B cell (primary cell): ENCODE measurements at regions not wholly inside any gene's neighbourhood (a gene's known extent, or its start where the extent isn't known, plus 50 kb on each side); places are given as distances from the start of the nearest gene placed in this dataset.

ENCODE experiments used
- ATAC-seq: fragments of 200-7000 bp; cut with Tn5 transposase; one replicate; pipeline ENCODE4 v1.10.0; 2021; ENCODE audit warnings: low read depth, mild to moderate bottlenecking, moderate number of reproducible peaks, moderate library complexity
- CTCF ChIA-PET: fragments of 350-600 bp; sonication (Branson Sonifier 250); formaldehyde crosslinking; loops from one replicate; lab custom pipeline; 2021; ENCODE audit warnings: antibody characterized with exemption, inconsistent platforms; lab: Charles Lee
- POLR2A ChIA-PET: fragments of 350-600 bp; sonication (Branson Sonifier 250); formaldehyde crosslinking; loops from one replicate; lab custom pipeline; 2021; ENCODE audit warnings: antibody characterized with exemption; lab: Charles Lee
- DNase-seq: peaks from one replicate; pipeline ENCODE4 v3.0.0; 2013
- H2AFZ ChIP-seq: 2 replicates; pipeline ENCODE4 v1.6.1; 2012; ENCODE audit warnings: mild to moderate bottlenecking, low read depth, low read length; ENCODE audit not compliant: insufficient read depth, poor library complexity, severe bottlenecking
- H3K27ac ChIP-seq, 2 donors: 1 replicate in 1 of 2; 2 replicates in 1 of 2; pipeline ENCODE4 v1.5.1; 2012 to 2013; ENCODE audit warnings: low read length in 2 of 2, mild to moderate bottlenecking in 2 of 2, moderate library complexity in 1 of 2
- H3K27me3 ChIP-seq, 4 experiments: fragments of 200-600 bp in 1 of 4; sonication (generic) in 1 of 4; replicated peaks in 1 of 4; 1 replicate in 2 of 4; 2 replicates in 2 of 4; pipeline versions ENCODE4 v1.6.1 to v1.7.0; 2013 to 2016; ENCODE audit warnings: low read length in 3 of 4, mild to moderate bottlenecking in 2 of 4, mixed read lengths in 1 of 4, moderate library complexity in 1 of 4; ENCODE audit not compliant: insufficient read depth in 4 of 4, control insufficient read depth in 3 of 4; ENCODE audit errors: control extremely low read depth in 1 of 4
- H3K36me3 ChIP-seq, 2 experiments: replicated peaks in 1 of 2; 1 replicate in 1 of 2; 2 replicates in 1 of 2; pipeline versions ENCODE4 v1.6.1 to v1.7.1; 2013; ENCODE audit warnings: low read length in 1 of 2; ENCODE audit not compliant: insufficient read depth in 2 of 2, control insufficient read depth in 1 of 2; ENCODE audit errors: control extremely low read depth in 1 of 2, extremely low read depth in 1 of 2
- H3K4me1 ChIP-seq, 2 donors: fragments of 200-600 bp in 1 of 2; sonication (generic) in 1 of 2; 1 replicate in 1 of 2; 2 replicates in 1 of 2; pipeline versions ENCODE4 v1.5.1 to v1.6.1; 2013 to 2017; ENCODE audit warnings: low read length in 2 of 2; ENCODE audit not compliant: control insufficient read depth in 2 of 2, insufficient read depth in 2 of 2
- H3K4me2 ChIP-seq: replicated peaks from 2 replicates; pipeline ENCODE3; 2012; ENCODE audit warnings: mild to moderate bottlenecking, low read depth, low read length; ENCODE audit not compliant: poor library complexity, severe bottlenecking
- H3K4me3 ChIP-seq, 5 experiments: fragments of 200-600 bp in 1 of 5; sonication (generic) in 1 of 5; 1 replicate in 3 of 5; 2 replicates in 2 of 5; pipeline versions ENCODE4 v1.5.1 to v1.7.0; 2011 to 2016; ENCODE audit warnings: low read length in 4 of 5, mild to moderate bottlenecking in 4 of 5, low read depth in 2 of 5, control low read depth in 1 of 5, moderate library complexity in 1 of 5; ENCODE audit not compliant: insufficient read depth in 1 of 5; ENCODE audit errors: control extremely low read depth in 1 of 5, extremely low read depth in 1 of 5
- H3K79me2 ChIP-seq: fragments of 200-600 bp; sonication (generic); one replicate; pipeline ENCODE4 v1.6.0; 2016; ENCODE audit warnings: low read length; ENCODE audit not compliant: control insufficient read depth, insufficient read depth
- H3K9ac ChIP-seq: fragments of 200-600 bp; sonication (generic); 2 replicates; pipeline ENCODE4 v1.6.1; 2017; ENCODE audit warnings: mild to moderate bottlenecking, low read length, moderate library complexity
- H3K9me3 ChIP-seq, 3 donors: one replicate each; pipeline versions ENCODE4 v1.6.1 to v1.7.1; 2013; ENCODE audit warnings: low read length in 2 of 3; ENCODE audit not compliant: control insufficient read depth in 2 of 3, insufficient read depth in 1 of 3; ENCODE audit errors: control extremely low read depth in 1 of 3
- H4K20me1 ChIP-seq: 2 replicates; pipeline ENCODE4 v1.6.0; 2012; ENCODE audit warnings: mild to moderate bottlenecking, low read length; ENCODE audit not compliant: insufficient read depth, control insufficient read depth, poor library complexity, severe bottlenecking
- H3K27ac Mint-ChIP-seq: one replicate; pipeline ENCODE4 v1.8.0; 2021; ENCODE audit warnings: mixed read lengths
- H3K27me3 Mint-ChIP-seq: one replicate; pipeline ENCODE4 v1.8.0; 2021; ENCODE audit warnings: mixed read lengths
- H3K4me1 Mint-ChIP-seq: one replicate; pipeline ENCODE4 v1.8.0; 2021; ENCODE audit warnings: mixed read lengths
- H3K4me3 Mint-ChIP-seq: one replicate; pipeline ENCODE4 v1.8.0; 2021; ENCODE audit warnings: mixed read lengths
- H3K9me3 Mint-ChIP-seq: one replicate; pipeline ENCODE4 v1.8.0; 2022; ENCODE audit warnings: mixed read lengths; ENCODE audit not compliant: insufficient read depth
- EZH2 ChIP-seq: IDR thresholded peaks from 2 replicates; pipeline ENCODE4 v1.6.1; 2012; ENCODE audit warnings: borderline replicate concordance, low read depth, mild to moderate bottlenecking, moderate library complexity, low read length; ENCODE audit not compliant: insufficient read depth, poor library complexity, severe bottlenecking
- WGBS: methylation state at CpG from one replicate; pipeline ENCODE4 v1.1.5; 2013; ENCODE audit warnings: missing lambda C conversion rate; ENCODE audit not compliant: insufficient coverage; 5-methylcytosine and 5-hydroxymethylcytosine counted together
- intact Hi-C: fragments of 100-400 bp; cut with micrococcal nuclease; formaldehyde crosslinking; loops from one replicate; pipeline ENCODE4 v1.10.0; 2022
- TF ChIP-seq, protein P1 (sequence below): fragments of 200-600 bp; IDR thresholded peaks from one replicate; pipeline ENCODE4 v1.8.0; 2022; ENCODE audit warnings: antibody characterized with exemption, mild to moderate bottlenecking

DNA sequence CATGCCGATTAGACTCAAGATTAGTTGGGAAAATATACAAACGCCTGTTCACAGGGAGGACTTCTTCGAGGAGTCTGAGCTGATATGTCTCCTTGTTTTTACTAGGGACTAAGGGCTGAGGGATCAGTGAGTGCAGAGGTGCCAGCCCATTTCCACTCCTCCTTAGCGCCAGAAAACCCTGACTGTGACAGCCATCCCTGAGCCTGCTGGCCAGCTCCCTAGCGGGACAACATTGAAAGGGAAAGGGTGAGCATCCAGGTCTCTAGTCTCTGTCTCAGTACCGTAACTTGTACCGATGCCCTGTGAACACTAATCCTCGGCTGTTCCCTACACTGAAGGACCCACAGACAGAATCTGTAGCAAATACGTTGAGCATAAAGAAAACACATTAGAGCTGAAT, 243.4 kb downstream of the WNT5A start:
- Histone ChIP-seq H3K9me3 (peaks cover 0 to 3% (median 0%) of the 10 kb centered on the region in 3 donors), H3K4me3 (no peak overlapping the region), H4K20me1 (no peaks in the 10 kb centered on the region), H3K27ac (no peak overlapping the region), H3K27me3 (no peaks in the 10 kb centered on the region), H3K4me1 (no peaks in the 10 kb centered on the region), H3K79me2 (no peaks in the 10 kb centered on the region), H2AFZ (no peak overlapping the region), H3K9ac (no peak overlapping the region), H3K36me3 (no peaks in the 10 kb centered on the region), H3K4me2 (no peak overlapping the region)
- ChIA-PET CTCF (no interaction called here), POLR2A (no interaction called here)
- H3K27ac Mint-ChIP-seq: no peak overlapping the region
- peaks cover 2% of the 10 kb centered on the region for H3K9me3 Mint-ChIP-seq
- 77% methylated on average over 5 of the region's 9 CpGs for WGBS
- DNase-seq (no peak), ATAC-seq (no peak)
- H3K27me3 Mint-ChIP-seq: no peaks in the 10 kb centered on the region
- no peak overlapping the region for H3K4me3 Mint-ChIP-seq
- intact Hi-C loops: no loop called here
- no peaks in the 10 kb centered on the region for H3K4me1 Mint-ChIP-seq
- TF ChIP-seq, protein P1, sequence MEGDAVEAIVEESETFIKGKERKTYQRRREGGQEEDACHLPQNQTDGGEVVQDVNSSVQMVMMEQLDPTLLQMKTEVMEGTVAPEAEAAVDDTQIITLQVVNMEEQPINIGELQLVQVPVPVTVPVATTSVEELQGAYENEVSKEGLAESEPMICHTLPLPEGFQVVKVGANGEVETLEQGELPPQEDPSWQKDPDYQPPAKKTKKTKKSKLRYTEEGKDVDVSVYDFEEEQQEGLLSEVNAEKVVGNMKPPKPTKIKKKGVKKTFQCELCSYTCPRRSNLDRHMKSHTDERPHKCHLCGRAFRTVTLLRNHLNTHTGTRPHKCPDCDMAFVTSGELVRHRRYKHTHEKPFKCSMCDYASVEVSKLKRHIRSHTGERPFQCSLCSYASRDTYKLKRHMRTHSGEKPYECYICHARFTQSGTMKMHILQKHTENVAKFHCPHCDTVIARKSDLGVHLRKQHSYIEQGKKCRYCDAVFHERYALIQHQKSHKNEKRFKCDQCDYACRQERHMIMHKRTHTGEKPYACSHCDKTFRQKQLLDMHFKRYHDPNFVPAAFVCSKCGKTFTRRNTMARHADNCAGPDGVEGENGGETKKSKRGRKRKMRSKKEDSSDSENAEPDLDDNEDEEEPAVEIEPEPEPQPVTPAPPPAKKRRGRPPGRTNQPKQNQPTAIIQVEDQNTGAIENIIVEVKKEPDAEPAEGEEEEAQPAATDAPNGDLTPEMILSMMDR: no peak
- TF ChIP-seq EZH2: no peak

- intact Hi-C loops: no loop called here
- Histone ChIP-seq H3K9ac (no peak overlapping the region), H4K20me1 (no peaks in the 10 kb centered on the region), H3K79me2 (no peaks in the 10 kb centered on the region), H2AFZ (no peak overlapping the region), H3K4me2 (no peak overlapping the region), H3K36me3 (no peaks in the 10 kb centered on the region), H3K27ac (no peak overlapping the region), H3K4me3 (no peak overlapping the region), H3K9me3 (peaks cover 0 to 3% (median 0%) of the 10 kb centered on the region in 3 donors), H3K27me3 (no peaks in the 10 kb centered on the region), H3K4me1 (no peaks in the 10 kb centered on the region)
- POLR2A ChIA-PET: no interaction called here
- CTCF ChIA-PET: no interaction called here
- DNase-seq (no peak), ATAC-seq (no peak)
- H3K9me3 Mint-ChIP-seq: no peaks in the 10 kb centered on the region
- H3K27me3 Mint-ChIP-seq: no peaks in the 10 kb centered on the region
- no CpG with 5 or more reads among the region's 4 CpGs for WGBS
- H3K27ac Mint-ChIP-seq: no peak overlapping the region
- TF ChIP-seq, protein P1: no peak
- TF ChIP-seq EZH2: no peak
- no peaks in the 10 kb centered on the region for H3K4me1 Mint-ChIP-seq
- H3K4me3 Mint-ChIP-seq: no peak overlapping the region
Measured at GRCh38 chr3:55242921-55243320, 244.2 kb downstream of the WNT5A start.
